GM21390 (cell line): ENCODE measurements at regions not wholly inside any gene's neighbourhood (a gene's known extent, or its start where the extent isn't known, plus 50 kb on each side); places are given as distances from the start of the nearest gene placed in this dataset.
"Not testable (repeated sequence)": the region's sequence is repeated elsewhere in the genome, so short reads cannot be mapped to it uniquely, and the experiment has no call there.

Experiments used
- ATAC-seq: cut with Tn5 transposase; IDR thresholded peaks from one replicate; pipeline ENCODE4 v1.9.1; 2021; ENCODE audit not compliant: unreplicated experiment

DNA sequence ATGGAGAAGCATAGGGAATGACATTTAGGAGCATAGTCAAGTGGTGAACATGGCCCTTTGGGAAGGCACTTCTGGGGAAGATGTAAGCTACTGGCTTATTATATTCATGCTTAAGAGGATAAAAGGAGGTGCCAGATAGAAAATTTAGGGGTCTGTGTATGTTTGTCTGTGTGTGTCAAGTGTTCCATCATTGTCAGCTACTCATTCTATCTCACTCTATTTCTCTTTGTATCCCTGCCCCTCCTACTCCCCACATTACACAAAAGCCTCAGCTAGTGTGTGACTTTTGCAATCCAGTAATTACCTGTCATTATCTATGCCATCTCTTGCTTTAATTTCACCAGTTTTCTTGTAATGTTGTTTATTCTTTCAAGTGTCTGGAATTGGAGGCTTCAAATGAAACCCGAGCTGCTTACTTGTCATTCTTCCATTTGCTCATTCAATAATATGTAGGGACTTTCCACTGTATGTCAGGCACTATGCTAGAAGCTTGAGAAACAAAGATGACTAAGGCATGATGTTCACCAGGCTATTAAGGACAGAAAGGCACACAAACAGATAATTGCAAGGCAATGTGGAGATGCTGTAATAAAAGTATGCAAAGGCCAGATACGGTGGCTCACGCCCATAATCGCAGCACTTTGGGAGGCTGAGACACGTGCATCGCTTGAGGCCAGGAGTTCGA lies 229.8 kb upstream of the TEX13C start:
- no peak for ATAC-seq

- no peak for ATAC-seq
Measured at GRCh38 chrX:125093852-125094251, 225.8 kb upstream of the TEX13C start.

DNA sequence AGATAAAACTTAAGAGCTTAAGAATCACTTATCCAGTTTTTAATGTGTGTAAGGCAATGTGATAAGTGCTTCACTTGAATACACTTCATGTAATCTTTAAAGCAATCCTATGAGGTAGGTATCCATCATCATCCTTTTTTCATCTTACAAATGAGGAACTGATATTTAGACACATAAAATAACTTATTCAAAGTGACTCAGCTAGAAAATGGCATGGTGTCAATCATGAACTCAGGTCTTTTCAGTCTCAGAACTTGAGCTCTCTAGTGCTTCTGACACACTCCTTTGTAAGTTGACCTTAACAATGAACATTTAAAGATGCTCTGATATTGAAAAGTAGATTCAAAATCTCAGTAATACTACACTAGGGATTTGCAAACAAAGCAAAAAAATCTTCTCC lies 224.8 kb upstream of the TEX13C start:
- no peak for ATAC-seq

DNA sequence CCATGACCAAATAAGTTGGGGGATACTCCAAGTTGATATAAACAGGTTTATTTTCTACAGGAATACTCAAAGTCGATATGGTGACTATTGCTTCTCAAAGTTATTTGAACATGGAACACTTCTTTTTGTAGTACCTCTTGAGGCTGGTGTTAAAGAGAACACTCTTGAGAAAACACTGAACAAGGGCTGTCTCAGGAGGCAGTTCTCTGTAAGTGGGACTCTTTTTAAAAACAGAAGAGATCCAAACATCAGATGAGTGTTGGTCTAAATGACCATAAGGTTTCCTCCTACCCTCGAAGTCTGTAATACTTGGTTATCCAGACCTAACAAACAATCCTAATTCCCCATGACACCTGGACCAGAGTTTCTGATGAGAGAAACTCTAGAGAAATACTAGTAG lies 223.2 kb upstream of the TEX13C start:
- ATAC-seq = no peak

DNA sequence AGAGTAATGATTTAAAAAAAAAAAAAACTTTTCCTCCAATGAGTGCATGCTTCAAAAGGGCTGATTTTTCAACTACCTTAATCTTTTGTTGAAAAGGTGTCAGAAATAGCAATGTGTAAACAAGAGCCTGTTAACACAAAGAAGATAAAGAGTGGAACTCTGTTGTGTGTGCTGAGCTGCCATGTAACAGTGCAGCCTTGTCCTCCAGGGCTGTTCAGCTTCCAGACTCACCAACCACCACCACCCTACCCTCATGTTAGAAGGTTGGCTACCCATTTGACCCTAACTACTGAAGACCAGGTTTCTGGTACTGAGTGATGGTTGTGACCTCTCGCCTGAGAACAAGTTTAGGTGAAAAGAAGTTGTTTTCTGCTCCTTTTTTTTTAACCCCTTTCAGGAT lies 222.8 kb upstream of the TEX13C start:
- no peak for ATAC-seq

- ATAC-seq = no peak
Measured at GRCh38 chrX:125101971-125102755, 217.5 kb upstream of the TEX13C start.

DNA sequence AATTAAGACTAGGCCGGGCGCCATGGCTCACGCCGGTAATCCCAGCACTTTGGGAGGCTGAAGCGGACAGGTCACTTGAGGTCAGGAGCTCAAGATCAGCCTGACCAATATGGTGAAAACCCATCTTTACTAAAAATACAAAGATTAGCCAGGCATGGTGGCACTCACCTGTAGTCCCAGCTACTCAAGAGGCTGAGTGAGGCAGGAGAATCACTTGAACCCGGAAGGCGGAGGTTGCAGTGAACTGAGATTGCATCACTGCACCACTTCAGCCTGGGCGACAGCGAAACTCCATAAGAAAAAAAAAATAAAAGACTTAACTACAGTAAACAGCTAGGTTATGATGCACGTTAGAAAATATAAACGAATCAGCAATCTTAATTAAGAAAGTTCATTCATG lies 216.0 kb upstream of the TEX13C start:
- ATAC-seq = no peak

DNA sequence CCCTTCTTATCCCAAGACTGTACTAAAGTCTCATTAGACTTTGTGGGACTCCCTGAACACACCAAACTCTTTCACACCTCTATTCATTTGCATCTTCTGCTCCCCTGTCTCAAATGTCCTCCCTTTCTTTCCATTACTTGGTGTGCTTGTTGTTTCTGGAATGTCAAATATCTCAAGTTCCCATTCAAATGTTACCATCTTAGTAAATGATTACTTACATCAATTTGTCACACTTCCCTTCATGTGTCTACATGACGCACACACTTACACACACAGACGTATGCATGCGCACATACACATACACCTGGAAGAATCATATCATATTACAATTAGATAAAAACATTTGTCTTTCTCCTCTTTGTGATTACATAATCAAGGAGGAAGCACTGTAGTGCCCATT lies 210.8 kb upstream of the TEX13C start:
- ATAC-seq = no peak

GRCh38 chrX:125131164-125131563 lies 188.5 kb upstream of the TEX13C start:
- no peak for ATAC-seq

- ATAC-seq = peak; percentile 55
Measured at GRCh38 chrX:125132274-125132673, 187.4 kb upstream of the TEX13C start.

- ATAC-seq = no peak
Measured at GRCh38 chrX:125137521-125137920, 182.2 kb upstream of the TEX13C start.

DNA sequence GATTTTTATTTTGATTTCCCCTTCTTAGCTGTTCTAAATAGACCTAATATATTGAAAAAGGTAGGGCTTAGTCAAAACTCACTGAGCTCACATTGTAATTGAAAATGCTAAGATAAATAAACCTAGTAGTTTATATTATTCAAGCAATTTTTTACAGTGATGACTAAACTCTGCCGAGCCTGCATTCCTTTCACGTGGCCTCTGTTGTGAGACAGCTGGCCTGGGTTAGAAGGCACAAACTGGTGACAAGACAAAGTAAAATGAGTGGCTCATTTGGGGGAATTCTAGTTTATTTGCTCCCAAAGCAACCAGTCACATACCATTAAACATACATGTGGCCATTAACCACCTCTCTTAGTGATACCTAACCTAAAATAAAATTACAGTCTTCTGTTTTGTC lies 169.4 kb upstream of the TEX13C start:
- ATAC-seq = no peak

- ATAC-seq = no peak
Measured at GRCh38 chrX:125151146-125151545, 168.5 kb upstream of the TEX13C start.

DNA sequence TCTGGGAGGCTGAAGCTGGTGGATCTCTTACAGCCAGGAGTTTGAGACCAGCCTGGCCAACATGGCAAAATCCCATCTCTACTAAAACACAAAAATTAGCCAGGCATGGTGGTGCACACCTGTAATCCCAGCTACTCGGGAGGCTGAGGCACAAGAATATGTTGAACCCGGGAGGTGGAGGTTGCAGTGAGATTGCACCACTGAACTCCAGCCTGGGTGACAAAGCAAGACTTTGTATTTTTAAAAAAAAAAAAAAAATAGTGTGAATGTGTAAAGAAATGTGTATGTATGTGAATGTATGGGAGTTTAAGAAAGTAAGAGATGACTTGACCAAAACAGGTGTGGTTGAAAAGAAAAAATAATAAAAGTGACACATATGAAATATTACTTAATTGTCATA lies 167.7 kb upstream of the TEX13C start:
- ATAC-seq = no peak

DNA sequence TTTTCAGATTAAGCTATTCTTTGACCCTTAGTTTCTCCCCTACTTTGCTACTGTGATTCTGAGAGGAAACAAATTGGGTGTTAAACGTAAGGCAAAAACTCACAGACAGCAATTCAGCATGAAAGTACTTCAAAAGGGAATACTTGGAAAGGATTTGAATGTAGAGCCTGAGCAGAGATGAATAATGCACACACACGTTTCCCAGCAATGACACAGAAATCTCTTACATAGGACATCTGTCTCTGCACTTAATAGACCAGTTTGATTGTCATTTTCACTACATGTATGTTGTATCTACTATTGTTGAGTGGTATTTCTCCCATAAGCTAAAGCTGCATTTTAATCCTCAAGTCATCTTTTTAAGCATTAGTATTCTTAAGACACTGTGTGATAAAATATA lies 166.1 kb upstream of the TEX13C start:
- ATAC-seq = no peak

- not testable (repeated sequence) for ATAC-seq
Measured at GRCh38 chrX:125154288-125155257, 165.1 kb upstream of the TEX13C start.

DNA sequence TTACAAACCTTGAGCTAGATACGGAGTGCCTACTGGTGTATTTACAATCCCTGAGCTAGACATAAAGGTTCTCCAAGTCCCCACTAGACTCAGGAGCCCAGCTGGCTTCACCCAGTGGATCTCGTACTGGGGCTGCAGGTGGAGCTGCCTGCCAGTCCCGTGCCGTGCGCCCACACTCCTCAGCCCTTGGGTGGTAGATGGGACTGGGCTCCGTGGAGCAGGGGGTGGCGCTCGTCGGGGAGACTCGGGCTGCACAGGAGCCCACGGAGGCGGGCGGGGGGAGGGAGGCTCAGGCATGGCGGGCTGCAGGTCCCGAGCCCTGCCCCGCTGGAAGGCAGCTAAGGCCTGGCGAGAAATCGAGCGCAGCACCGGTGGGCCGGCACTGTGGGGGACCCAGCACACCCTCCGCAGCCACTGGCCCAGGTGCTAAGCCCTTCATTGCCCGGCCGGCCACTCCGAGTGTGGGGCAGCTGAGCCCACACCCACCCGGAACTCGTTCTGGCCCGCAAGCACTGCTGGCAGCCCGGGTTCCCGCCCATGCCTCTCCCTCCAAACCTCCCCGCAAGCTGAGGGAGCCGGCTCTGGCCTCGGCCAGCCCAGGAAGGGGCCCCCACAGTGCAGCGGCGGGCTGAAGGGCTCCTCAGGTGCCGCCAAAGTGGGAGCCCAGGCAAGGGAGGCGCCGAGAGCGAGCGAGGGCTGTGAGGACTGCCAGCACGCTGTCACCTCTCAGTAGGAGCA lies 164.2 kb upstream of the TEX13C start:
- ATAC-seq = not testable (repeated sequence)

DNA sequence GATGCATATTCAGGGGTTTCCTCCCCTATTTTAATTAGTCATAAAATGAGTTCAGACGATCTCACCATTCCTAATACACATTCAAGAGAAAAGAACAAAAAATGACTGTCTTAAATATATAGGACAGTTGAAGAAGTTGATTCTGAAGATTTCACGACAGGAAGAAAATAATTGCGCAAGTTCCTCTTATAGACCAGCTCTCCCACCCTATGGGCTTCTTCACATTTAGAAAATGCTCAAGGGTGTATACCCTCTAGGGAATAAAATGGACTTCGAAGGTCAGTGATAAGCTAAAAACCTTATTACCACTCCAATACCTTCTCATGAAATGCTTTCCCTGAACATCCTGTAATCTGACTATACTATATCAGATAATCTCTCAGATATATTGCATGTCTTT lies 149.2 kb upstream of the TEX13C start:
- no peak for ATAC-seq

GRCh38 chrX:125172531-125172930 lies 147.1 kb upstream of the TEX13C start:
- ATAC-seq = no peak

GRCh38 chrX:125175991-125176584 lies 143.6 kb upstream of the TEX13C start:
- no peak for ATAC-seq
